KMS-11 (cell line): ENCODE measurements at regions not wholly inside any gene's neighbourhood (a gene's known extent, or its start where the extent isn't known, plus 50 kb on each side); places are given as distances from the start of the nearest gene placed in this dataset.
"Not testable (repeated sequence)": the region's sequence is repeated elsewhere in the genome, so short reads cannot be mapped to it uniquely, and the experiment has no call there.

ENCODE experiments used
- H2AFZ ChIP-seq: fragments of 200-600 bp; sonication (generic); 2 replicates; pipeline ENCODE4 v1.6.1; 2016; ENCODE audit warnings: antibody characterized with exemption, mixed run types, low read depth
- H3K27ac ChIP-seq: fragments of 200-600 bp; sonication (generic); 2 replicates; pipeline ENCODE4 v1.6.1; 2016; ENCODE audit warnings: mild to moderate bottlenecking, mixed run types
- H3K27me3 ChIP-seq: fragments of 200-600 bp; sonication (generic); 2 replicates; pipeline ENCODE4 v1.6.1; 2017; ENCODE audit warnings: mild to moderate bottlenecking, low read depth, mixed run types, moderate library complexity; ENCODE audit not compliant: insufficient read depth
- H3K36me3 ChIP-seq: fragments of 200-600 bp; sonication (generic); 2 replicates; pipeline ENCODE4 v1.6.1; 2017; ENCODE audit warnings: mild to moderate bottlenecking, mixed run types; ENCODE audit not compliant: insufficient read depth
- H3K4me1 ChIP-seq: fragments of 200-600 bp; sonication (generic); 2 replicates; pipeline ENCODE4 v1.6.1; 2016; ENCODE audit warnings: mild to moderate bottlenecking, low read depth, mixed run types; ENCODE audit not compliant: poor library complexity, severe bottlenecking
- H3K4me2 ChIP-seq: fragments of 200-600 bp; sonication (generic); 2 replicates; pipeline ENCODE4 v1.7.0; 2016; ENCODE audit warnings: mild to moderate bottlenecking, mixed run types
- H3K4me3 ChIP-seq: fragments of 200-600 bp; sonication (generic); IDR thresholded peaks from 2 replicates; pipeline ENCODE4 v1.6.1; 2017; ENCODE audit warnings: low read depth, low read length, mixed read lengths; ENCODE audit not compliant: insufficient read depth
- H3K79me2 ChIP-seq: fragments of 200-600 bp; sonication (generic); 2 replicates; pipeline ENCODE4 v1.6.1; 2016; ENCODE audit warnings: low read depth, mixed run types; ENCODE audit not compliant: insufficient read depth
- H3K9ac ChIP-seq: fragments of 200-600 bp; sonication (generic); 2 replicates; pipeline ENCODE4 v1.6.1; 2016; ENCODE audit warnings: mild to moderate bottlenecking, mixed run types
- H4K20me1 ChIP-seq: fragments of 200-600 bp; sonication (generic); 2 replicates; pipeline ENCODE4 v1.6.1; 2016; ENCODE audit warnings: mild to moderate bottlenecking, mixed run types; ENCODE audit not compliant: insufficient read depth
- TF ChIP-seq, protein P1 (sequence below): fragments of 200-600 bp; sonication (generic); conservative IDR thresholded peaks from 2 replicates; pipeline ENCODE4 v1.6.1; 2017; ENCODE audit warnings: low read depth, mild to moderate bottlenecking, antibody characterized with exemption, low read length, moderate library complexity, mixed read lengths

- no peaks in the 10 kb centered on the region for H3K36me3 ChIP-seq
- no peak overlapping the region for H2AFZ ChIP-seq
- H4K20me1 ChIP-seq: no peaks in the 10 kb centered on the region
- no peak overlapping the region for H3K9ac ChIP-seq
- no peaks in the 10 kb centered on the region for H3K27me3 ChIP-seq
- no peak overlapping the region for H3K4me3 ChIP-seq
- H3K27ac ChIP-seq: no peak overlapping the region
- no peaks in the 10 kb centered on the region for H3K4me1 ChIP-seq
- no peaks in the 10 kb centered on the region for H3K79me2 ChIP-seq
- no peak overlapping the region for H3K4me2 ChIP-seq
- TF ChIP-seq, protein P1, sequence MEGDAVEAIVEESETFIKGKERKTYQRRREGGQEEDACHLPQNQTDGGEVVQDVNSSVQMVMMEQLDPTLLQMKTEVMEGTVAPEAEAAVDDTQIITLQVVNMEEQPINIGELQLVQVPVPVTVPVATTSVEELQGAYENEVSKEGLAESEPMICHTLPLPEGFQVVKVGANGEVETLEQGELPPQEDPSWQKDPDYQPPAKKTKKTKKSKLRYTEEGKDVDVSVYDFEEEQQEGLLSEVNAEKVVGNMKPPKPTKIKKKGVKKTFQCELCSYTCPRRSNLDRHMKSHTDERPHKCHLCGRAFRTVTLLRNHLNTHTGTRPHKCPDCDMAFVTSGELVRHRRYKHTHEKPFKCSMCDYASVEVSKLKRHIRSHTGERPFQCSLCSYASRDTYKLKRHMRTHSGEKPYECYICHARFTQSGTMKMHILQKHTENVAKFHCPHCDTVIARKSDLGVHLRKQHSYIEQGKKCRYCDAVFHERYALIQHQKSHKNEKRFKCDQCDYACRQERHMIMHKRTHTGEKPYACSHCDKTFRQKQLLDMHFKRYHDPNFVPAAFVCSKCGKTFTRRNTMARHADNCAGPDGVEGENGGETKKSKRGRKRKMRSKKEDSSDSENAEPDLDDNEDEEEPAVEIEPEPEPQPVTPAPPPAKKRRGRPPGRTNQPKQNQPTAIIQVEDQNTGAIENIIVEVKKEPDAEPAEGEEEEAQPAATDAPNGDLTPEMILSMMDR: no peak
These were observed 135.1 kb downstream of the TMEM30B start for GRCh38 chr14:61145903-61146481.

GRCh38 chr14:61145034-61145902 lies 135.9 kb downstream of the TMEM30B start:
- Histone ChIP-seq H3K27me3 (no peaks in the 10 kb centered on the region), H3K4me1 (no peaks in the 10 kb centered on the region), H3K4me3 (no peak overlapping the region), H3K79me2 (no peaks in the 10 kb centered on the region), H3K36me3 (no peaks in the 10 kb centered on the region), H3K27ac (no peak overlapping the region), H2AFZ (no peak overlapping the region), H4K20me1 (no peaks in the 10 kb centered on the region), H3K4me2 (no peak overlapping the region), H3K9ac (no peak overlapping the region)
- TF ChIP-seq, protein P1: no peak

GRCh38 chr14:61144117-61145033 lies 136.8 kb downstream of the TMEM30B start:
- not testable (repeated sequence) for H3K79me2 ChIP-seq, H4K20me1 ChIP-seq, H3K4me2 ChIP-seq, H3K9ac ChIP-seq, H3K36me3 ChIP-seq, H3K4me3 ChIP-seq, H2AFZ ChIP-seq, H3K4me1 ChIP-seq, H3K27me3 ChIP-seq, H3K27ac ChIP-seq

- TF ChIP-seq, protein P1: no peak
- Histone ChIP-seq H3K27me3 (no peaks in the 10 kb centered on the region), H2AFZ (no peak overlapping the region), H3K36me3 (no peaks in the 10 kb centered on the region), H3K9ac (no peak overlapping the region), H3K79me2 (no peaks in the 10 kb centered on the region), H4K20me1 (no peaks in the 10 kb centered on the region), H3K27ac (no peak overlapping the region), H3K4me3 (no peak overlapping the region), H3K4me2 (no peak overlapping the region), H3K4me1 (no peaks in the 10 kb centered on the region)
These were observed 140.3 kb downstream of the TMEM30B start for GRCh38 chr14:61140872-61141271.
